Osteocyte (in vitro differentiated cells): ENCODE measurements at regions not wholly inside any gene's neighbourhood (a gene's known extent, or its start where the extent isn't known, plus 50 kb on each side); places are given as distances from the start of the nearest gene placed in this dataset.
"Not testable (repeated sequence)": the region's sequence is repeated elsewhere in the genome, so short reads cannot be mapped to it uniquely, and the experiment has no call there.

Source experiments
- DNase-seq: peaks from one replicate; pipeline ENCODE4 v3.0.0; 2021; ENCODE audit warnings: mixed read lengths; ENCODE audit not compliant: unreplicated experiment; ENCODE audit errors: extremely low spot score
- H3K27ac Mint-ChIP-seq: one replicate; pipeline ENCODE4 v1.8.0; 2021; ENCODE audit warnings: mild to moderate bottlenecking, mixed read lengths; ENCODE audit not compliant: unreplicated experiment
- H3K27me3 Mint-ChIP-seq: one replicate; pipeline ENCODE4 v1.8.0; 2021; ENCODE audit warnings: mixed read lengths; ENCODE audit not compliant: unreplicated experiment
- H3K36me3 Mint-ChIP-seq: one replicate; pipeline ENCODE4 v1.8.0; 2021; ENCODE audit warnings: mixed read lengths; ENCODE audit not compliant: unreplicated experiment
- H3K4me1 Mint-ChIP-seq: one replicate; pipeline ENCODE4 v1.8.0; 2021; ENCODE audit warnings: mixed read lengths; ENCODE audit not compliant: unreplicated experiment
- H3K4me3 Mint-ChIP-seq: one replicate; pipeline ENCODE4 v1.8.0; 2021; ENCODE audit warnings: mild to moderate bottlenecking, moderate library complexity, mixed read lengths; ENCODE audit not compliant: unreplicated experiment
- H3K9me3 Mint-ChIP-seq: one replicate; pipeline ENCODE4 v1.8.0; 2021; ENCODE audit warnings: mixed read lengths; ENCODE audit not compliant: unreplicated experiment
- CTCF ChIP-seq: fragments of 200-600 bp; sonication (generic); IDR thresholded peaks from 2 replicates; pipeline ENCODE4 v1.5.0; 2021; ENCODE audit warnings: antibody characterized with exemption, mild to moderate bottlenecking, moderate library complexity

- TF ChIP-seq CTCF = peak; percentile 88
- Mint-ChIP-seq H3K27ac (peak overlapping the region; percentile 80), H3K27me3 (no peaks in the 10 kb centered on the region), H3K36me3 (peaks cover 3% of the 10 kb centered on the region), H3K4me1 (peaks cover 15% of the 10 kb centered on the region), H3K9me3 (peaks cover 12% of the 10 kb centered on the region), H3K4me3 (peak overlapping the region; percentile 56)
- no peak for DNase-seq
Observed at GRCh38 chr12:59403259-59403932, 192.4 kb upstream of the SLC16A7 start.

GRCh38 chr12:59401862-59402261 is 194.0 kb upstream of the SLC16A7 start:
- Mint-ChIP-seq H3K36me3 (peaks cover 3% of the 10 kb centered on the region), H3K4me3 (no peak overlapping the region), H3K27me3 (no peaks in the 10 kb centered on the region), H3K9me3 (peaks cover 12% of the 10 kb centered on the region), H3K4me1 (peaks cover 15% of the 10 kb centered on the region), H3K27ac (no peak overlapping the region)
- no peak for TF ChIP-seq CTCF
- no peak for DNase-seq

GRCh38 chr12:59398164-59398563 is 197.7 kb upstream of the SLC16A7 start:
- Mint-ChIP-seq H3K36me3 (peaks cover 3% of the 10 kb centered on the region), H3K4me1 (peaks cover 11% of the 10 kb centered on the region), H3K27me3 (peaks cover 7% of the 10 kb centered on the region), H3K4me3 (no peak overlapping the region), H3K9me3 (peaks cover 12% of the 10 kb centered on the region), H3K27ac (no peak overlapping the region)
- no peak for TF ChIP-seq CTCF
- DNase-seq = no peak

- no peak for TF ChIP-seq CTCF
- no peak for DNase-seq
- Mint-ChIP-seq H3K4me3 (no peak overlapping the region), H3K36me3 (peaks cover 3% of the 10 kb centered on the region), H3K27me3 (peaks cover 13% of the 10 kb centered on the region), H3K27ac (no peak overlapping the region), H3K4me1 (peaks cover 5% of the 10 kb centered on the region), H3K9me3 (peaks cover 12% of the 10 kb centered on the region)
Observed at GRCh38 chr12:59396919-59397318, 198.9 kb upstream of the SLC16A7 start.

DNA sequence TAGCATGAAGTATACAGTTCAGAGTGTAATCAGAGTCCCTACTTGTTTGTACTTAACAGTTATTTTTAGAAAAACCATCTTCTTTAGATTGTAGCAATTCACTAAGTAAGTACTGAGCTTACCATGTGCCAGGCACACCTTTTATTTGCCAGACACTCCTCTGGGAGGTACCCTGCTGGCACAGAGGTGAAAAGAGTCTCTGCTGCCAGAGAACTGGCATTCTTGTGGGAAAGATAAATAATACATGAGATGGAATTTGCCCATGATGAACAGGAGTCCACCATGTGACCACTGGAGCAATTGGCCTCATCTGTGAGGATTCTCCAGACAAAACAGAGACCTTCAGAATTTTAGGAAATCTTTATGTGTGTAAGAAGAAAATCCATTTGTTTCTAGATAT is 199.3 kb upstream of the SLC16A7 start:
- Mint-ChIP-seq H3K4me3 (no peak overlapping the region), H3K27ac (no peak overlapping the region), H3K4me1 (peaks cover 4% of the 10 kb centered on the region), H3K27me3 (peaks cover 15% of the 10 kb centered on the region), H3K9me3 (peaks cover 12% of the 10 kb centered on the region), H3K36me3 (peaks cover 3% of the 10 kb centered on the region)
- TF ChIP-seq CTCF = no peak
- no peak for DNase-seq

GRCh38 chr12:59395310-59395709 is 200.5 kb upstream of the SLC16A7 start:
- not testable (repeated sequence) for H3K36me3 Mint-ChIP-seq

More at GRCh38 chr12:59395310-59395709, 200.5 kb upstream of the SLC16A7 start:
- peaks cover 12% of the 10 kb centered on the region for H3K9me3 Mint-ChIP-seq
- H3K27me3 Mint-ChIP-seq = peaks cover 15% of the 10 kb centered on the region
- H3K4me3 Mint-ChIP-seq, DNase-seq, H3K4me1 Mint-ChIP-seq, H3K27ac Mint-ChIP-seq: not testable (repeated sequence)
